ENCODE measurements at regions not wholly inside any gene's neighbourhood (a gene's known extent, or its start where the extent isn't known, plus 50 kb on each side); places are given as distances from the start of the nearest gene placed in this dataset.

DNA sequence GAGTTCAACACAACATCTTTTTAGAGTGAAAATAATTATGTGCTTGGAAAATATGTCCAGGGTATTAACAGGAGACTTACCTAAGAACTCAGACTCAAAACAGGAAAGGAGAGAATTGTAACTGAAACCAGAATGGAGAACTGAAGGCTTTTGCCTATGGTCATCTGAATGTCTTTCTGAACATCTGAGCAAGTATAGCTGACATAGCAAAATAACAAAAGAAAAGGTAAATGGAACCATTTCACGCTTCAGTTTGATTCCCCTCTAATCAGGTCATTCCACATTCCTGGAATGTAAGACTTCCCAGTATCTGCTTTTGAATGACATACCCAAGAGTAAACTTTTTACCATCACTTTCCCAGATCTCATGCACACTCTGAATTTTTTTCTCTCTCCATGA is 500.4 kb upstream of the HS3ST1 start:
- H3K79me2 ChIP-seq (ENCODE audit: insufficient read depth, low read depth) = no peaks in the 10 kb centered on the region
- no peaks in the 10 kb centered on the region for H3K27me3 ChIP-seq (ENCODE audit: insufficient read depth, low read depth)
- no peaks in the 10 kb centered on the region for H3K4me1 ChIP-seq (ENCODE audit: low read depth, poor library complexity, severe bottlenecking)
- no peaks in the 10 kb centered on the region for H3K36me3 ChIP-seq (ENCODE audit: insufficient read depth)
- no peak overlapping the region for H3K27ac ChIP-seq
- H3K9ac ChIP-seq = no peak overlapping the region
- H3K4me3 ChIP-seq (IDR thresholded peaks at IDR 0.05; ENCODE audit: insufficient read depth, low read depth, low read length) = no peak overlapping the region
- H2AFZ ChIP-seq (ENCODE audit: low read depth) = no peak overlapping the region
- no peaks in the 10 kb centered on the region for H4K20me1 ChIP-seq (ENCODE audit: insufficient read depth)
- no peak for TF ChIP-seq CTCF (conservative IDR thresholded peaks at IDR 0.05; ENCODE audit: low read depth, low read length)
- no peak overlapping the region for H3K4me2 ChIP-seq

DNA sequence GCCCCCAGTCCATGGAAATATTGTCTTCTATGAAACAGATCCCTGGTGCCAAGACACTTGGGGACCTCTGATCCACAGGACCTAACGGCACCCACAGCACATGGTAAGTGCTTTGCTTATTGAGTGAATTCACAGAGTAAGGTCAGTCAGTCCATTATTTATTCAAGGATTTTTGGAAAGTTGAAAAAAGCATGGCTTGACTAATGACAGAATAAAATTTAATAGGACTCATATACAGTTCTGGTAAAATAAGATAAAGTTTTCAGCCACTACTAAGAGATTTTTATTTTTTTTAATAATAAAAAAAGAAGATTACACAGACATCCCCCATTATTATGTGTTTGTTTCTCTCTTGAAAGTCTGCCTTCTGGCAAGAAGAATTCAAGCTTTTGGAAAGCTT is 490.6 kb upstream of the HS3ST1 start:
- H3K4me1 ChIP-seq (ENCODE audit: low read depth, poor library complexity, severe bottlenecking) = no peaks in the 10 kb centered on the region
- no peak overlapping the region for H3K27ac ChIP-seq
- no peak for TF ChIP-seq CTCF (conservative IDR thresholded peaks at IDR 0.05; ENCODE audit: low read depth, low read length)
- no peak overlapping the region for H3K9ac ChIP-seq
- H4K20me1 ChIP-seq (ENCODE audit: insufficient read depth) = no peaks in the 10 kb centered on the region
- H3K4me3 ChIP-seq (IDR thresholded peaks at IDR 0.05; ENCODE audit: insufficient read depth, low read depth, low read length) = no peak overlapping the region
- H3K4me2 ChIP-seq = no peak overlapping the region
- H3K27me3 ChIP-seq (ENCODE audit: insufficient read depth, low read depth) = no peaks in the 10 kb centered on the region
- no peaks in the 10 kb centered on the region for H3K79me2 ChIP-seq (ENCODE audit: insufficient read depth, low read depth)
- no peak overlapping the region for H2AFZ ChIP-seq (ENCODE audit: low read depth)
- no peaks in the 10 kb centered on the region for H3K36me3 ChIP-seq (ENCODE audit: insufficient read depth)

GRCh38 chr4:11914406-11914805 is 485.7 kb upstream of the HS3ST1 start:
- Histone ChIP-seq H3K9ac (no peak overlapping the region), H3K79me2 (ENCODE audit: insufficient read depth, low read depth) (no peaks in the 10 kb centered on the region), H3K4me2 (no peak overlapping the region), H3K4me3 (IDR thresholded peaks at IDR 0.05; ENCODE audit: insufficient read depth, low read depth, low read length) (no peak overlapping the region), H3K27ac (no peak overlapping the region), H2AFZ (ENCODE audit: low read depth) (no peak overlapping the region), H3K36me3 (ENCODE audit: insufficient read depth) (no peaks in the 10 kb centered on the region), H3K27me3 (ENCODE audit: insufficient read depth, low read depth) (no peaks in the 10 kb centered on the region), H4K20me1 (ENCODE audit: insufficient read depth) (no peaks in the 10 kb centered on the region), H3K4me1 (ENCODE audit: low read depth, poor library complexity, severe bottlenecking) (no peaks in the 10 kb centered on the region)
- TF ChIP-seq CTCF (conservative IDR thresholded peaks at IDR 0.05; ENCODE audit: low read depth, low read length) = no peak

DNA sequence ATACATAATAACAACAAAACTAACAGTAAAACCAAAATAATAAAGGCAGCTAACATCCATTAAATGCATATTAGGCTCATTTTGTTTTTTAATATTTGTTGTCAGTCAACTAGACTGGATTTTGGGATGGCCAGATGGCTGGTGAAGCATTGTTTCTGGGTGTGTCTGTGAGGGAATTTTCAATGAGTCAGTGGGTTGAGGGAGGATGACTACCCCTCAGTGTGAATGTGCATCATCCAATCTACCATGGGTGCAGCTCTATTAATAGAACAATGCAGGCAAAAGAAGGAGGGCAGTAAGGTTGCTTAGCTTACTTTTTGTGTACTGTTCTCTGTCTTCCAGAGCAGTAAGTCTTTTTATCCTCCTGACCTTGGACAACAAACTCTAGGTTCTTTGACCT is 484.2 kb upstream of the HS3ST1 start:
- TF ChIP-seq CTCF (conservative IDR thresholded peaks at IDR 0.05; ENCODE audit: low read depth, low read length) = no peak
- H3K27ac ChIP-seq = no peak overlapping the region
- no peaks in the 10 kb centered on the region for H3K4me1 ChIP-seq (ENCODE audit: low read depth, poor library complexity, severe bottlenecking)
- no peaks in the 10 kb centered on the region for H3K36me3 ChIP-seq (ENCODE audit: insufficient read depth)
- no peak overlapping the region for H3K4me2 ChIP-seq
- no peaks in the 10 kb centered on the region for H3K27me3 ChIP-seq (ENCODE audit: insufficient read depth, low read depth)
- H4K20me1 ChIP-seq (ENCODE audit: insufficient read depth) = no peaks in the 10 kb centered on the region
- no peak overlapping the region for H3K9ac ChIP-seq
- no peak overlapping the region for H2AFZ ChIP-seq (ENCODE audit: low read depth)
- no peaks in the 10 kb centered on the region for H3K79me2 ChIP-seq (ENCODE audit: insufficient read depth, low read depth)
- no peak overlapping the region for H3K4me3 ChIP-seq (IDR thresholded peaks at IDR 0.05; ENCODE audit: insufficient read depth, low read depth, low read length)

- Histone ChIP-seq H3K36me3 (ENCODE audit: insufficient read depth) (no peaks in the 10 kb centered on the region), H3K27me3 (ENCODE audit: insufficient read depth, low read depth) (no peaks in the 10 kb centered on the region), H3K4me3 (IDR thresholded peaks at IDR 0.05; ENCODE audit: insufficient read depth, low read depth, low read length) (no peak overlapping the region), H3K27ac (no peak overlapping the region), H3K9ac (no peak overlapping the region), H2AFZ (ENCODE audit: low read depth) (no peak overlapping the region), H4K20me1 (ENCODE audit: insufficient read depth) (no peaks in the 10 kb centered on the region), H3K4me1 (ENCODE audit: low read depth, poor library complexity, severe bottlenecking) (no peaks in the 10 kb centered on the region), H3K4me2 (no peak overlapping the region), H3K79me2 (ENCODE audit: insufficient read depth, low read depth) (no peaks in the 10 kb centered on the region)
- TF ChIP-seq CTCF (conservative IDR thresholded peaks at IDR 0.05; ENCODE audit: low read depth, low read length) = no peak
Observed at GRCh38 chr4:11910812-11911211, 482.1 kb upstream of the HS3ST1 start.

All from KMS-11 (cell line).